GM19043 (cell line): ENCODE measurements at regions not wholly inside any gene's neighbourhood (a gene's known extent, or its start where the extent isn't known, plus 50 kb on each side); places are given as distances from the start of the nearest gene placed in this dataset.
"Not testable (repeated sequence)": the region's sequence is repeated elsewhere in the genome, so short reads cannot be mapped to it uniquely, and the experiment has no call there.

Experiments used
- ATAC-seq: cut with Tn5 transposase; IDR thresholded peaks from one replicate; pipeline ENCODE4 v1.9.1; 2021; ENCODE audit warnings: low read depth; ENCODE audit not compliant: unreplicated experiment

DNA sequence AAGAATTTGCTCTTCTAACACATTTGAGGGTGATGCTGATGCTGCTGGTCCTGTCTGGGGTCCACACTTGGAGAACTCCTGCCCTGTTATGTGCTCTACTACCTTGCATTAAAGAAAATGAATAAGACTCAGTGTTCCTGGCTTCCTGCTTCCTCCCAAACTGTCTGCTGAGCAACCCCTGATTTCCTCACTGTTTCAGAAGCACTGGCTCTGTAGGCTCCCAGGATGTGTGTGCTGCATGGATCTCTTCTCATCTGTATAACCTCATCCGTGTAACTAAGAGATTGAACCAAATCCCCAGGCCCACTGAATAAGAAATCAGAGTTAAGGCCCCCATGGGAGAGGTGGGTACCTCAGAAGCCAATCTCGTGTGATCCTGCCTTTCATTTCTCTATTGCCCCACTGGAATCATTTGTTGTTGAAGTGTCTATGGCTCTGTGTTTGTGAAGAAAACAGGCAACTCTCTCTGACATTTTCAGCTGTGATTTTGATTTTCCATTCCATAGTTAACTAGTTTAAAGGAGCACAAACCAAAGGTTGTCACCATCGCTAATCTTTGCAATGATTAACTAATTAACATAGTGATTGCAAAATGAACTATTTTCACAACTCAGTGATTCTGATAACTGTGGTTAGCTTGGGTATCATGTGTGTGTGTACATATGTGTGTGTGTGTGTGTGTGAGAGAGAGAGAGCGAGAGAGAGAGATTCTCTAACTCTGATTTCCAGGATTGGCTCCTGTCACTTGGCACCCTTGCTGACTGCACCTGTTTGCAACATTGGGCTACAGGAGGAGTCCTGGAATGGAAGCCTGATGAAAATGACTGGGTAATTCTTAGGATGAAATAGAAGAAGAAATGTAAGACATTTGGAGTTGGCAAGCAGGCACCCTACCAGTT, 196.2 kb downstream of the SLC38A4 start:
- ATAC-seq = no peak

DNA sequence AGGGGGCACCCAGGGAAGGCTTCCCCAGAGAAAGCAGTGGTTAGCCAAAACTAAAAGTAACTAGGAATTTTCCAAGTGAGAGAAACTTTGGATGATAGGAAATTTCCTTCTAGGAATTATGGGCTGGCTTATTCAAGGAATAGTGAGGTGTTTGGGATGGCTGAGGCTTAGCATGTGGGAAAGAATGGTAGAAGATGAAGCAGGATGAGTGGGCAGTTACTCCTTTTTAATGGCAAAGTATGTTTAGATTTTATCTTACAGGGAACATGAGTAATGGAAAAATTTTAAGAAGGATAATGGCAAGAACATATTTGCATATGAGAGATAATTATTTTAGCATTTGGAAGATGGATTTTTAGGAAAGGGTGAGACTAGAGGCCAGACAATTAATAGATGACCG, 197.6 kb downstream of the SLC38A4 start:
- ATAC-seq = no peak

DNA sequence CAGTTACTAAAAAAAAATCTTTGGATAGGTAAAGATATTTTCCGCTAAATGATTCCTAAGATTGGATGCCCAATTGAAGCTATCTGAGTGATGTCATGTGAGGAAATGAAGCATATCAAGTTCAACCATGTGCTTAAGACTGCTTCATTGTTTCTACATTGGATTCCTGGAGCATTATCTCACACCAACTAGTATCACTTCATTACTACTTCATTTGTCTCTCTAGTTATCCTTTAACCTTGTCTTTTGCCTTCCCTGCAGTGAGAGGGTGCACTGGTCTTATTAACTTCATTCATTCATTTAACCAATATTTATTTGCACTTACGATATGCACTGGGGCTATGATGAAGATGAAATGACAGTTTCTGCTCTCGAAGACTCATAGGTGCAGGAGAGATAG, 198.1 kb downstream of the SLC38A4 start:
- ATAC-seq = no peak

DNA sequence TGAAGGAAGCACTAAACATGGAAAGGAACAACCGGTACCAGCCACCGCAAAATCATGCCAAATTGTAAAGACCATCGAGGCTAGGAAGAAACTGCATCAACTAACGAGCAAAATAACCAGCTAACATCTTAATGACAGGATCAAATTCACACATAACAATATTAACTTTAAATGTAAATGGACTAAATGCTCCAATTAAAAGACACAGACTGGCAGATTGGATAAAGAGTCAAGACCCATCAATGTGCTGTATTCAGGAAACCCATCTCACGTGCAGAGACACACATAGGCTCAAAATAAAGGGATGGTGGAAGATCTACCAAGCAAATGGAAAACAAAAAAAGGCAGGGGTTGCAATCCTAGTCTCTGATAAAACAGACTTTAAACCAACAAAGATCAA, 206.3 kb downstream of the SLC38A4 start:
- not testable (repeated sequence) for ATAC-seq

DNA sequence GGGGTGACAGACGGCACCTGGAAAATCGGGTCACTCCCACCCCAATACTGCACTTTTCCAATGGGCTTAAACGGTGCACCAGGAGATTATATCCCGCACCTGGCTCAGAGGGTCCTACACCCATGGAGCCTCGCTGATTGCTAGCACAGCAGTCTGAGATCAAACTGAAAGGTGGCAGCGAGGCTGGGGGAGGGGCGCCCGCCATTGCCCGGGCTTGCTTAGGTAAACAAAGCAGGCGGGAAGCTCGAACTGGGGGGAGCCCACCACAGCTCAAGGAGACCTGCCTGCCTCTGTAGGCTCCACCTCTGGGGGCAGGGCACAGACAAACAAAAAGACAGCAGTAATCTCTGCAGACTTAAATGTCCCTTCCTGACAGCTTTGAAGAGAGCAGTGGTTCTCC, 208.1 kb downstream of the SLC38A4 start:
- not testable (repeated sequence) for ATAC-seq

DNA sequence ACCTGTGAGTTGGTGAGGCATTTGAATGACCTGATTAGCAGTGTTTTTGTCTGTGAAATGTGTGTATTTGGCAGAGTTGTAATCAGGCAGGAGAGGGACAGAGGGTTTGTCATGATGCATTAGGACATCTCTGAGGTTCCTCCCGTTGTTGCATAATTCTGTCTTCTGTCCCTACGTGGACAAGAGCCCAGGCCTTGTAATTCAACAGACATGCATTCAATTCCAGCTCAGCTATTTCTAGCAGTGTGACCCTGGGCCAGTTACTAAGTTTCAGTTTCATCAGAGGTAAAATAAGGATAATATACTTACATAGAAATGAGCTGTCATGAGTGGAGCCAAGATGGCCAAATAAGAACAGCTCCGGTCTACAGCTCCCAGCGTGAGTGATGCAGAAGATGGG, 208.6 kb downstream of the SLC38A4 start:
- ATAC-seq = no peak

DNA sequence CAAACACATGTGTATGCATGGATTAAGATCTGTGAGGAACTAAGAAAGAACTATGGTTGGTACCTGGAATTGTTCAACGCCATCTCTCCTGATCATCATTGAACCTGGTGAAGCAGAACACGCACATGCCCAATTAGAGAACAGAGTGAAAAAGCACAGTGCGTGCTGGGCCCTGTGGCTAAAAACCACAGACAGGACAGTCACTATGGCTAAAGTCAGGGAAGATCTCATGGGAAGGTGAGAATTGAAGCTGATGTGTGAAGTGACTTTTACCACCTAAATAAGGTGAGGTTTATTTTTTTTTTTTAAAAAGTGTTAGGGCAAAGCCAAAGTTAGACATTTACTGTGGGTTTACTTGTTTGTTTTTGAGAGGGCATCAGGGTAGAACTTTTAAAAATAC, 215.0 kb downstream of the SLC38A4 start:
- no peak for ATAC-seq

DNA sequence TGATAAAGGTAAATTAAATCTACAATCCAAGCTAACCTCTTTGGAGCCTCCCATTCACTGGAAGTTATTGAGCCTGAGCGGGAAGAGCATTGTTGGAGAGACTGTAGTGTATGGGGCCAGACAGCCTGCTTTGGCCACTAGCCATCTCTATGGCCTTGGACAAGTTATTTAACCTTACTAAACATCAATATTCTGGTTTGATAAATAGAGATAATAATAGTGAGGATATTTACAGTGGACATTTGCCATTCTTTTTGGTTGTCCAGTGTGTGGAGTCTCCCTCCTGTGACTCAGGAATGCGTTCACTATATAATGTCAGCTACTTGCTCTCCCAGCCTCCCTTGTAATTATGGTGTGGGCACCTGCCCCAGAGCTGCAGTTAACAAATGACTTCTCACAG, 216.1 kb downstream of the SLC38A4 start:
- no peak for ATAC-seq

DNA sequence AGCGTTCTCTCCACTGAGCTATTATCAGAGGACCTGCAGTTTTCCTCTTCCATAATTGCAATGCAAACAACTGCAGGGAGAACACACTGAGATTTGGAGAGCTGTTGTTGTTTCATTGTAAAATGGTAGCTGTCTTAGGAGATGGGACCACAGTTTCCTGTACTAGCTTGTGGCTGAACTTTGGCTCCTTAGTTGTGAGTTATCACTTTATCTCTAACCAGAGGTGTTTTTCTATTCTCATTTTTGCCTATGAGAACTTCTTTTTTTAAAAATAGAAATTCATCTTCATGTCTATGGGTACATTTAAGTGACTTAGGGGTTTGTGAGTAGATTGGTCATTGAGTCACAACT, 216.5 kb downstream of the SLC38A4 start:
- ATAC-seq = peak; percentile 51

DNA sequence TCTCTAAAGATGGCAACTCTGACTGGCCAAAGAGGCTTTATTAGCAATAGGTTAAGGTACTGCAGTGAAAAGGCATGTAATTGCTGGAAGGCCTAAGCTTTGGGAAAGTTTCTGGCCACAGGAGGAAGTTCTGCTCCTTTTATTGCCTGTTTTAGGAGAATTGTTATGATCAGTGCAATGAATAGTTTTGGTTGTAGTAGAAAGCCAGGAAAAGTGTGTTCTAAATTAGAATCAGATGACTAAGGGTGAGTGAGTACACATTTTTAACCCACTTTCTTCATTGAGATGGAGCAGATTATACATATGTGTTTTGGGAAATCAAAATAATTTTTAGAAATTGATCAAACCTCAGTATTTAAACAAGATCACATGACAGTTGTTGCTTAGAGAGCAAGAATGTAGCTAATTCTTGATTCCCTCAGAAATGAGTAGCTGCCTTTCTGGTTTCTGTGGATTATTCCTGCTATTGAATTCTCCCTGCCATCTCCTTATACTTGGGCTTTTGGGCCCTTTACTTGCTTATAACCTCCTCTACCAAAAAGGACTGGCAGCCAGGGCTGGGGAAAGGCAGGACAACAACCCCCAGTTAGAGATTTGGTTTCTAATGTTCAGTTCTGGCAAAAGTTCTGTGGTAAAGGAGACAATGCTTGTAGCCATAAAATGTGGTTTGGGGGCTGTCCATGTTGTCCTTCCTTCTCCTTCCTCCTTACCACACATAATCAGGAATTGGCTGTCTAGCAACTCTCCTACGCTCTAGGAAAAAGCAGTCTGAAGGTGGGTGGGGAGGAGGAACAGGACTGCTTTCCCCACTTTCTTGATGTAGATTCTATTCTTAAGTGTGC, 217.1 kb downstream of the SLC38A4 start:
- no peak for ATAC-seq

DNA sequence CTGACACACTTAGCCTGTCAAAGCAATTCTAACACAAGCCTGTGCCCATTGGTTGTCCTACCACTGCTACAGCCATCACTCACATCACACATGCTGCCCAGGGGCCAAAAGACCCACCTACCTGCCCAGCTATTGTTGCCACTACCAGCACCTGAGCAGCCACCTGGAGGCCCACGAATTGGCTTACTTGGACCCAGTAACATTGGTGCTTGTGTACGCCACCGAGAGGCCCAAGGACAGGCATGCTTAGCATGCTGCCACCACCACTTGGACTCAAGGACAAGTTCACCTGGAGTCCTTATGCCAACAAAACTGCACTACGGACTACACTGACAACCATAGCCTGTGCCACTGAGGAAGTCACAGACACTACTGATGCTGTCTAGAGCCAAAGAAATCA, 221.1 kb downstream of the SLC38A4 start:
- ATAC-seq = no peak

DNA sequence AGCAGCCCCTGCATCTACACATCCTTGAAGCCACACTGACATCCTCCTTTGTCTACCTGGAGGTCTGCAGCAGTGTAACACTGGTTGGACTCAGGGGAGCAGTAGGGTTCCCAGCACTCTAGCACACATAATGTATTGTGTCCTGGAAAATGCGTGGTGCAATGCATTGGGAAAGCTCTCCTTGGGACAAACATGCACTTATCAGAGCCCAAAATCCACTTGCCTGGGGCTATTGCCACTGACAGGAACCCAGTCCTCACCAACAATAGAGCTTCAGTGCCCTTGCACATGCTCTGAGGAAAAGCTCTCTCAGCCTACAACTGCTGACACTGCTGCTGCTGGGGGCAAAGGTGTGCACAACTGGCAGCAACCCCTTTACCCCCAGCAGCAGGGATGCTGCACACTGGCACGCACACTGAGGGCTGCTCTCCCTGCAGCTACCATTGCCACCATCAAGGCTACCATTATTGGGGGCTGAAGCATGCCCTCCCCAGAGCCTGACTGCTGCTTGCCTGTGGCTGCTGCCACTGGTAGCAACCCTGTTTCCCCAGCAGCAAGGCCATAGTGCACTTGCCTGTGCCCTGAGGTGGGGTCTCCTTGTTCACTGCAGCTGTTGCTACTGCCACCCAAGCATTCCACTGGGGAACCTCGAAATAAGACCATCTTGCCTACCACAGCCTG, 221.9 kb downstream of the SLC38A4 start:
- ATAC-seq = no peak

DNA sequence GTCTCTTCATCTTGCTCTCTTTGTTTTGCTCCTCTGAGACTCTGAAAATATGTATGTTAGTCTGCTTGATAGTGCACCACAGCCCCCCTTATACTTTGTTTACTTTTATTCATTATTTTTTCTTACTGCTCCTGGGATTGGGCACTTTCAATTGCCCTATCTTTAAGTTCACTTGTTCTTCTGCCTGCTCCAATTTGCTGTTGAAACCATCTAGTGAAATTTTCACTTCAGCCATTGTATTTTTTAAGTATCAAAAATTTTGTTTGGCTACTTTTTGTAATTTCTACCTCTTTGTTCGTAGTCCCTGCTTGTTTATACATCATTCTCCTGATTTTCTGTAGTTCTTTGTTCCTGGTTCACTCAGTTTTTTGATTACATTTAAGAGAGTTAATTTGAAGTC, 223.3 kb downstream of the SLC38A4 start:
- no peak for ATAC-seq

DNA sequence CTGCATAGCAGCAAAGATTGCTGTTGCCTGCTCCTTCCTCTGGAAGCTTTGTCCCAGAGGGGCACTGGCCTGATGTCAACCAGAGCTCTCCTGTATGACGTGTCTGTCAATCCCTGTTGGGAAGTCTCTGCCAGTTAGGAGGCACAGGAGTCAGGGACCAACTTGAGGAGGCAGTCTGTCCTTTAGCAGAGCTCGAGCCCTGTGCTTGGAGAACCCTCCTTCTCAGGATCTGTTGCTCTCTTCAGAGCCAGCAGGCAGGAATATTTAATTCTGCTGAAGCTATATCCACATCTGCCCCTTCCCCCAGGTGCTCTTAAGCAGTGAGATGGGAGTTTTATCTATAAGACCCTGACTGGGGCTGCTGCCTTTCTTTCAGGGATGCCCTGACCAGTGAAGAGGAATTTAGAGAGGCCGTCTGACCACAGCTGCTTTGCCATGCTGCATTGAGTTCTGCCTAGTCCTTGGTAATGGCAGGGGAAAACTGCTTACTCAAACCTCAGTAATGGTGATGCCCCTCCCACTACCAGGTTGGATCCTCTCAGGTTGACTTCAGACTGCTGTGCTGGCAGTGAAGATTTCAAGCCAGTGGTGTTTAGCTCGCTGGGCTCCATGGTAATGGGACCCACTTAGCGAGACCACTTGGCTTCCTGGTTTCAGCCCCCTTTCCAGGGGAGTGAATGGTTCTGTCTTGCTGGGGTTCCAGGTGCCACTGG, 218.6 kb upstream of the SLC38A2 start:
- ATAC-seq = no peak

DNA sequence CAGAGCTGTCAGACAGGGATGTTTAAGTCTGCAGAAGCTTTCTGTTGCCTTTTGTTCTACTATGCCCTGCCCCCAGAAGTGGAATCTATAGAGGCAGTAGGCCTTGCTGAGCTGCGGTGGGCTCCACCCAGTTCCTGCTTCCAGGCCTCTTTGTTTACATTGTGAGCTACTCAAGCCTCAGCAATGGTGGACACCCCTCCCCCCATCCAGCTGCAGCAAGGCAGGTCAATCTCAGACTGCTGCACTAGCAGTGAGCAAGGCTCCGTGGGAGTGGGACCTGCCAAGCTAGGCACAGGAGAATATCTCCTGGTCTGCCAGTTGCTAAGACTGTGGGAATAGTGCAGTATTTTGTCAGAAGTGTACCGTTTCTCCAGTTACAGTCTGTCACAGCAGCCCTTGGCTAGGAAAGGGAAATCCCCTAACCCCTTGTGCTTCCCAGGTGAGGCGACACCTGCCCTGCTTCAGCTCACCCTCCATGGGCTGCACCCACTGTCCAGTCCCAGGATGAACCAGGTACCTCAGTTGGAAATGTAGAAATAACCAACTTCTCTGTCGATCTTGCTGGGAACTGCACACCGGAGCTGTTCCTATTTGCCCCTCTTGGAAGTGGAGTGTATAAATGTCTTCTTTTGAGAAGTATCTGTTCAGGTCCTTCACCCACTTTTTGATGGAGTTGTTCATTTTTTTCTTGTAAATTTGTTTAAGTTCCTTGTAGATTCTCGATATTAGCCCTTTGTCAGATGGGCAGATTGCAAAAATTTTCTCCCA, 213.5 kb upstream of the SLC38A2 start:
- ATAC-seq = no peak

DNA sequence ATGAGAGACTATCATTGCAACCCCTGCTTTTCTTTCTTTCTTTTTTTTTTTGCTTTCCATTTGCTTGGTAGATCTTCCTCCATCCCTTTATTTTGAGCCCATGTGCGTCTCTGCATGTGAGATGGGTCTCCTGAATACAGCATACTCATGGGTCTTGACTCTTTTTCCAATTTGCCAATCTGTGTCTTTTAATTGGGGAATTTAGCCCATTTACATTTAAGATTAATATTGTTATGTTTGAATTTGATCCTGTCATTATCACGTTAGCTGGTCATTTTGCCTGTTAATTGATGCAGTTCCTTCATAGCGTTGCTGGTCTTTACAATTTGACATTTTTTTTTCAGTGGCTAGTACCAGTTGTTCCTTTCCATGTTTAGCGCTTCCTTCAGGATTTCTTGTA, 211.5 kb upstream of the SLC38A2 start:
- not testable (repeated sequence) for ATAC-seq

DNA sequence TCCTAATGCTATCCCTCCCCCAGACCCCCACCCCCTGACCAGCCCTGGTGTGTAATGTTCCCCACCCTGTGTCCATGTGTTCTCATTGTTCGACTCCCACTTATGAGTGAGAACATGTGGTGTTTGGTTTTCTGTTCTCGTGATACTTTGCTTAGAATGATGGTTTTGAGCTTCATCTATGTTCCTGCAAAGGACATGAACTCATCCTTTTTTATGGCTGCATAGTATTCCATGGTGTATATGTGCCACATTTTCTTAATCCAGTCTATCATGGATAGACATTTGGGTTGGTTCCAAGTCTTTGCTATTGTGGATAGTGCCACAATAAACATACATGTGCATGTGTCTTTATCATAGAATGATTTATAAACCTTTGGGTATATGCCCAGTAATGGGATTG, 209.4 kb upstream of the SLC38A2 start:
- ATAC-seq = not testable (repeated sequence)

DNA sequence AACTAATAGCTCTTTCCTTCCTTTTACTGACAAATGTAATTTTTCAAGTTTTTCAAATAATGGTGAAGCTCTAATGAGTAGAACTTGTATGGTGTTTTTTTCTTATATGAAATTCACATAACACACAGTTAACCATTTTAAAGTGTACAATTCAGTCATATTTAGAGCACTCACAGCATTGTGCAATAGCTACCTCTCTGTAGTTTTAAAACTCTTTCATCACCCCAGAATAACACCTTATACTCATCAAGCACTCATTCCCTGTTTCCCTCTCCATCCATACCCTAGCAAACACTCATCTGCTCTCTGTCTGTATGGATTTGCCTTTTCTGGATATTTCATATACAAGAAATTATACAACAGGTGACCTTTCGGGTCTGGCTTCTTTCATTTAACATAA, 207.9 kb upstream of the SLC38A2 start:
- no peak for ATAC-seq

DNA sequence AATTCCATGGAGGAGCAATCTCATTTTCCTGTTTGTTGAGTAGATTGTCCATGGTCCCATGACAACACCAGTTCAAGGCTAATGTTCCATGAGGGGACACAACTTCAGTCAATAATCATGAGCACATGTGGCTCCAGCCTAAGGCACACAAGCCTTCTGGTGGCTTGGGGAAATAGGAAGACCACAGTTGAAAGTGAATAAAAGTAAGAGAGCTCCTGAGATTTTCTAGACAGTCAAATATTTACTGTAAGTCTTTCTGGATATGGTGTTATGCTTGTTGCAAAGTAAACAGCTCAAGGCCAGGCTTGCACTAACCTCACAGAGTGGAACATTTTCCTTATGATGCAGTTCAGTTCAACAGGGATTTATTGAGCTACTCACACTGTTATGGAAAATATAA, 206.9 kb upstream of the SLC38A2 start:
- no peak for ATAC-seq
